ENCODE measurements at regions not wholly inside any gene's neighbourhood (a gene's known extent, or its start where the extent isn't known, plus 50 kb on each side); places are given as distances from the start of the nearest gene placed in this dataset.

GRCh38 chr11:122004446-122004845, 111.6 kb downstream of the BLID start:
- intact Hi-C loops (cut with DNase I): no loop called here
- Histone ChIP-seq H3K27ac (no peak overlapping the region), H3K4me3 (no peak overlapping the region), H3K4me1 (peaks cover 0 to 13% (median 0%) of the 10 kb centered on the region in 9 donors), H3K27me3 (no peaks in the 10 kb centered on the region), H3K9me3 (no peaks in the 10 kb centered on the region), H3K36me3 (no peaks in the 10 kb centered on the region)
- no peak for ATAC-seq
- DNase-seq: no peak
- TF ChIP-seq CTCF (IDR thresholded peaks at IDR 0.05): no peak
- WGBS, 2 donors: 96 to 100% methylated on average over 1 of the region's 1 CpG

DNA sequence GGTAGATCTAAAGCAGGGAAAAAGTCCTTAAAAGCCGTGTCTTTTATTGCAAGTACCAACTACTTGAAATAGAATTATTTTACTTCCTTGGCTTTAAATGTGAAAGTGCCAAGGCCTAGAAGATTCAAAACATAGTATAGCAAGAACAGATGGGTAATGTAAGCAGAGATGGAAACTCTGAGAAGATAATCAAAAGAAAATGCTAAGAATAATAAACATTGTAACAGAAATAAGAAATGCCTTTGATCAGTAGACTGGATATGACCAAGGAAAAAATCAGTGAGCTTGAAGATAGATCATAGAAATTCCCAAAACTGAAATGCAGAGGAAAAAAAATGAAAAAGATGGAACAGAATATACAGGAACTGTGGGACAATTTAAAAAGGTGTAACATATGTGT, 113.1 kb downstream of the BLID start:
- Histone ChIP-seq H3K4me1 (peaks cover 0 to 11% (median 0%) of the 10 kb centered on the region in 9 donors), H3K9me3 (no peaks in the 10 kb centered on the region), H3K4me3 (no peak overlapping the region), H3K36me3 (no peaks in the 10 kb centered on the region), H3K27ac (no peak overlapping the region), H3K27me3 (no peaks in the 10 kb centered on the region)
- ATAC-seq (no peak), DNase-seq (no peak)
- no peak for TF ChIP-seq CTCF (IDR thresholded peaks at IDR 0.05)
- intact Hi-C loops (cut with DNase I): no loop called here
- 60 to 61% methylated on average over 1 of the region's 1 CpG for WGBS, 2 donors

DNA sequence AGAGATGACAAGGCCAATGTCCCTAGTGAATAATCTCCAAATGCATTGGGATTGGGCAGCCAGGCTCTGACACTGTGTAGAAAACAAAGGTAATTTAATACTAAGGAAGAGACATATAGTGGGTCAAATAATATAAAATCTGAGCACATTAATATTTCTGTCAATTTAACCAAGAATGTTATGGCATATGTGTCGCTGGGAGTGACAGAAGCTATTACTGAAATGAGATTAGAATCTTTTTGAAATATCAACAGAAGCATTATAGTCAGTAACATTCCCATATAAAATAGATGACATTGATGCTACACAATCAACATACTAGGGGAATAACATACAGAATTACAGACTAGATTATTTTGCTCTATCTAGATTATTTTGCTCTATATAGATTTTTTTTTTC, 114.0 kb downstream of the BLID start:
- Histone ChIP-seq H3K27me3 (no peaks in the 10 kb centered on the region), H3K4me3 (no peak overlapping the region), H3K36me3 (no peaks in the 10 kb centered on the region), H3K27ac (no peak overlapping the region), H3K9me3 (no peaks in the 10 kb centered on the region), H3K4me1 (peaks cover 0 to 3% (median 0%) of the 10 kb centered on the region in 9 donors)
- DNase-seq (no peak), ATAC-seq (no peak)
- TF ChIP-seq CTCF (IDR thresholded peaks at IDR 0.05): no peak
- intact Hi-C loops (cut with DNase I): no loop called here
- 97 to 100% methylated on average over 1 of the region's 1 CpG for WGBS, 2 donors

DNA sequence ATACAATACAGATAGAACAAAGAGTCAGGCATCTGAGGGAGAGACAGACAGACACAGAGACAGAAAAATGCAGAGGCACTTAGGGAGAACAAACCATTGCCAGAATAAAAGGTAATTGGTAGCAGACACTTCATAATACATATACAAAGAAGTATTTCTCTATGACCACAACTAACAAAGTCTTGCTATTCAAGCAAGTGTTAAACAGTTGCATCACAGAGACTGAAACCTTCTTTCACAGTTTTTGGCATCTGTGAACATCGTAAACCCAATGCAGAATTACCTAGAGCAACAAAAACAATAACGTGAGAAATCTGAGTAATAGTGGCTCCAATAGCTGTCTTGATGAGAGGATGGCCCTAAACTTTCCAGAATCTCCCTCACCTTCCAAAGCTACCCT, 116.4 kb downstream of the BLID start:
- intact Hi-C loops (cut with DNase I): no loop called here
- TF ChIP-seq CTCF (IDR thresholded peaks at IDR 0.05): no peak

More for the DNA sequence above, 116.4 kb downstream of the BLID start:
- DNase-seq (no peak), ATAC-seq (no peak)
- H3K27ac ChIP-seq: no peak overlapping the region
- peaks cover 0 to 6% (median 0%) of the 10 kb centered on the region in 11 donors for H3K9me3 ChIP-seq
- H3K36me3 ChIP-seq: no peaks in the 10 kb centered on the region
- H3K4me1 ChIP-seq: peaks cover 0 to 7% (median 0%) of the 10 kb centered on the region in 9 donors
- no peak overlapping the region for H3K4me3 ChIP-seq
- WGBS, 2 donors: 85 to 88% methylated on average over 2 of the region's 2 CpGs
- no peaks in the 10 kb centered on the region for H3K27me3 ChIP-seq

Data from heart right ventricle (tissue), 16 donors.